ENCODE measurements at regions not wholly inside any gene's neighbourhood (a gene's known extent, or its start where the extent isn't known, plus 50 kb on each side); places are given as distances from the start of the nearest gene placed in this dataset.

DNA sequence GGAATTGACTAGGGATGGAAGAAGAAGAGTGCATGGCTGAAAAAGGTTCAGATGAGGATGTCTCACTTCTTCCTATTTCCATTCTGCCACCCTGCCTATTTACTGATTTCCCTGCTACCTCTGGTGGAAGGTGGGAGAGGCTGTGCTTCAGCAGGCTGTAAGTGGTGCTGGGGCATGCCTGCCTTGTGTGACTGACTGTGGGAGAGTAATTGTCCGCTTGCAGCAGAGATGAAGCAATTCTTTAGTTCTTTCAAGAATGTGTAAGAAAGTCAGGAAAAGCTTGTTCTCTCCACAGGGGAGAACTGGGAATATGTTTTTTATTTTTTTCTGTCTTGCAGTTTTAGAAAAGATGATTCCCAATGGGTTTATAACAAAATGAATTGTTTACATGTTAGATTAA lies 72.5 kb upstream of the NYAP2 start:
- H3K27ac ChIP-seq (ENCODE audit: extremely low read depth, low read depth, low read length): no peak overlapping the region
- CTCF ChIA-PET: interaction anchor here (0.7 kb wide), 1 partner anchor 1837 kb away, joined by 3 read pairs; the partner anchor contains the start of gene COL4A4
- TF ChIP-seq ZIC2 (tag by site-specific recombination; IDR thresholded peaks at IDR 0.05) (no peak), KLF7 (tag by site-specific recombination; IDR thresholded peaks at IDR 0.05; ENCODE audit: borderline replicate concordance) (no peak), HOXC10 (CRISPR knock-in tag; IDR thresholded peaks at IDR 0.05) (no peak), FEZF1 (tag by site-specific recombination; IDR thresholded peaks at IDR 0.05) (no peak), ZNF548 (tag by site-specific recombination; IDR thresholded peaks at IDR 0.05) (no peak), ZNF677 (tag by site-specific recombination; IDR thresholded peaks at IDR 0.05) (no peak), ZNF654 (tag by site-specific recombination; IDR thresholded peaks at IDR 0.05; ENCODE audit: low read depth) (no peak), ZBTB20 (tag by site-specific recombination; IDR thresholded peaks at IDR 0.05) (no peak), KLF10 (tag by site-specific recombination; IDR thresholded peaks at IDR 0.05) (no peak), EGR2 (tag by site-specific recombination; IDR thresholded peaks at IDR 0.05; ENCODE audit: low read depth) (no peak)
- TF ChIP-seq, protein P1, sequence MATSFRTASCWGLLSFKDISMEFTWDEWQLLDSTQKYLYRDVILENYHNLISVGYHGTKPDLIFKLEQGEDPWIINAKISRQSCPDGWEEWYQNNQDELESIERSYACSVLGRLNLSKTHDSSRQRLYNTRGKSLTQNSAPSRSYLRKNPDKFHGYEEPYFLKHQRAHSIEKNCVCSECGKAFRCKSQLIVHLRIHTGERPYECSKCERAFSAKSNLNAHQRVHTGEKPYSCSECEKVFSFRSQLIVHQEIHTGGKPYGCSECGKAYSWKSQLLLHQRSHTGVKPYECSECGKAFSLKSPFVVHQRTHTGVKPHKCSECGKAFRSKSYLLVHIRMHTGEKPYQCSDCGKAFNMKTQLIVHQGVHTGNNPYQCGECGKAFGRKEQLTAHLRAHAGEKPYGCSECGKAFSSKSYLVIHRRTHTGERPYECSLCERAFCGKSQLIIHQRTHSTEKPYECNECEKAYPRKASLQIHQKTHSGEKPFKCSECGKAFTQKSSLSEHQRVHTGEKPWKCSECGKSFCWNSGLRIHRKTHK (tag by site-specific recombination; IDR thresholded peaks at IDR 0.05): no peak
- TF ChIP-seq, protein P2, sequence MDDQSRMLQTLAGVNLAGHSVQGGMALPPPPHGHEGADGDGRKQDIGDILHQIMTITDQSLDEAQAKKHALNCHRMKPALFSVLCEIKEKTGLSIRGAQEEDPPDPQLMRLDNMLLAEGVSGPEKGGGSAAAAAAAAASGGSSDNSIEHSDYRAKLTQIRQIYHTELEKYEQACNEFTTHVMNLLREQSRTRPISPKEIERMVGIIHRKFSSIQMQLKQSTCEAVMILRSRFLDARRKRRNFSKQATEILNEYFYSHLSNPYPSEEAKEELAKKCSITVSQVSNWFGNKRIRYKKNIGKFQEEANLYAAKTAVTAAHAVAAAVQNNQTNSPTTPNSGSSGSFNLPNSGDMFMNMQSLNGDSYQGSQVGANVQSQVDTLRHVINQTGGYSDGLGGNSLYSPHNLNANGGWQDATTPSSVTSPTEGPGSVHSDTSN (CRISPR knock-in tag; IDR thresholded peaks at IDR 0.05): no peak

GRCh38 chr2:225319872-225320271 lies 79.6 kb upstream of the NYAP2 start:
- H3K27ac ChIP-seq (ENCODE audit: extremely low read depth, low read depth, low read length): no peak overlapping the region
- H3K36me3 ChIP-seq (ENCODE audit: control insufficient read depth in 2 of 2, insufficient read depth in 1 of 2, low read length in 2 of 2): no peaks in the 10 kb centered on the region
- no peak overlapping the region for H3K4me3 ChIP-seq (ENCODE audit: low read depth, low read length)
- TF ChIP-seq ZNF362 (tag by site-specific recombination; IDR thresholded peaks at IDR 0.05): no peak
- no peak for TF ChIP-seq ZNF785 (tag by site-specific recombination; IDR thresholded peaks at IDR 0.05)
- no peak for TF ChIP-seq OVOL3 (tag by site-specific recombination; IDR thresholded peaks at IDR 0.05)
- TF ChIP-seq ZNF600 (tag by site-specific recombination; IDR thresholded peaks at IDR 0.05): no peak
- TF ChIP-seq ZBTB20 (tag by site-specific recombination; IDR thresholded peaks at IDR 0.05): no peak
- TF ChIP-seq ZNF248 (tag by site-specific recombination; IDR thresholded peaks at IDR 0.05): no peak
- TF ChIP-seq ZNF664 (tag by site-specific recombination; IDR thresholded peaks at IDR 0.05): no peak
- TF ChIP-seq ZNF585B (tag by site-specific recombination; IDR thresholded peaks at IDR 0.05): no peak
- no peak for TF ChIP-seq ZNF37A (tag by site-specific recombination; IDR thresholded peaks at IDR 0.05)
- TF ChIP-seq SCRT1 (tag by site-specific recombination; IDR thresholded peaks at IDR 0.05; ENCODE audit: borderline replicate concordance): no peak
- TF ChIP-seq SP7 (tag by site-specific recombination; IDR thresholded peaks at IDR 0.05): no peak
- no peak for TF ChIP-seq BCL11B (tag by site-specific recombination; IDR thresholded peaks at IDR 0.05; ENCODE audit: low read depth)
- no peaks in the 10 kb centered on the region for H3K4me1 ChIP-seq (ENCODE audit: control insufficient read depth, insufficient read depth, low read length)
- CTCF ChIA-PET: no interaction called here
- POLR2A ChIA-PET: no interaction called here
- no peaks in the 10 kb centered on the region for H3K9me3 ChIP-seq (ENCODE audit: control insufficient read depth, insufficient read depth, low read depth, low read length)

More for the DNA sequence above, 72.5 kb upstream of the NYAP2 start:
- Histone ChIP-seq H3K4me3 (ENCODE audit: low read depth, low read length) (no peak overlapping the region), H3K36me3 (ENCODE audit: control insufficient read depth in 2 of 2, insufficient read depth in 1 of 2, low read length in 2 of 2) (no peaks in the 10 kb centered on the region), H3K4me1 (ENCODE audit: control insufficient read depth, insufficient read depth, low read length) (0 out of 2 replicates have a peak, but pooled peaks cover 3% of the 10 kb centered on the region), H3K9me3 (ENCODE audit: control insufficient read depth, insufficient read depth, low read depth, low read length) (no peaks in the 10 kb centered on the region)
- POLR2A ChIA-PET: no interaction called here

Measured in HEK293 (cell line).